GM11168 (cell line): ENCODE measurements at regions not wholly inside any gene's neighbourhood (a gene's known extent, or its start where the extent isn't known, plus 50 kb on each side); places are given as distances from the start of the nearest gene placed in this dataset.
"Not testable (repeated sequence)": the region's sequence is repeated elsewhere in the genome, so short reads cannot be mapped to it uniquely, and the experiment has no call there.

Source experiments
- in situ Hi-C: fragments of 300-500 bp; cut with MboI; formaldehyde crosslinking; loops from one replicate; pipeline ENCODE4 v1.12.0; 2022; ENCODE audit warnings: low sequenced_read_pairs; ENCODE audit not compliant: unreplicated experiment

DNA sequence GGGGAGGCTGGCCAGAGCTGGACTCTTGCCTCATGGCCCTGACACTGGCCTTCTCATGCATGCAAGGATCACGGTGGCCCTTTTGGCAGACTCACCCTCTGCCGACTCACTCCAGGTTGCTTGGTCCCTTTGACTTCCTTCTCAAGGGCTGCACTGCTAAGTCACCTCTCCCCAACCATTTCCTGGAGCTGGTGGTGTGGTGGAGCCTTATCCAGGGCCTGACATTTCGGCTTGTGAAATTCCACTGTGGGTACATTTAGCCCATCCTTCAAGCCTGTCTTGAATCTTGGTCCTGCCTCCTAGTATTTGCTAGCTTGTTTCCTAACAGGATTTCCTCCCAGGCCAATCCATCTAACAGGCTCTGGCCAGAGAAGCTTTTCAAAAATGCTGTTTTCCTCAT lies 52.6 kb upstream of the JUN start:
- in situ Hi-C loops, result no loop called here

DNA sequence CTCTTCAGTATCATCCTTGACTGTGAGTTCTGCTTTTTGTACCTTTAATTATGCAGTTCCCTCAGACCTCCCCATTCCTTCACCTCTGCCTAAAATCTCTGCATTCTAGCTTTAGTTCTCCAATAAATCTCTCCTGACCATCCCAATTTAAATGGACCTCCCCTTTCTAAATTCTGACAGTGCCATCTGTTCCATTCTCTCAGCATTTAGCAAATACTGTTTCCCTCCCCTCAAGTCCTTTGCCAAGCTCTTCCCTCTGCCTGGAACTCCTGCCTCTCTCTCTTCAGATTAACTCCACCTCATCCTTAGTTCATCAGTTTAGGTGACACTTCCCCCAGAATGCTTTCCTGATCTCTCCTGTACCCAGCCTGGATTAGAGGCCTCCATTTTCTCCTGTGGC lies 54.0 kb upstream of the JUN start:
- in situ Hi-C loops, result no loop called here

DNA sequence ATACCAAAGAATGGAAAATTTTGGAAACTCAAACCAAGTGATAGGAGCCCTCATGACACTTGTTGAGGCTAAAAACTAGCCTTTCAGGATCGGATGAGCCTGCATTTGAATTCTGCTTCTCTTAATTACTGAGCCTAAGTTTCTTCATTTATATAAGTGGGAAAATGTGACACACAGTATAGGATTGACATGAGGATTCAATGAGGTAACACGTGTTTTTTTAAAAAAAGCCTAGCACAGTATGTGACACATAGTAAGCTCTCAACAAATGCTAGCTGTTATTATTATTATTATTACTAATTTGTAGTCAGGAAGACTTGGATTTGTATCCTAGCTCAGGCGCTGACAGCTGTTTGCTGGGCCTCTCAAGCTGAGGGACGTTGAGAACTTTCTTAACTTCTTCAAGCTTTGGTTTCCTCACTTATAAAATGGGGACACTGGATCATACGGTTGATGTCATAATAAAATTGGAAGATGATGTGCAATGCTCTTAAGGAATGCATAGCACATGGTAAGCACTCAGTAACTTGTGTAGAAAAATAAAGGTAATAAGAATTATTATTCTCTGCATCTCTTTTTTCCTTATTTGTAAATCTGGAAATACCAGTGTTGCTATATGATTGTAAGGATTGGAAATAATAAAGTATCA lies 55.4 kb upstream of the JUN start:
- in situ Hi-C loops, result no loop called here

DNA sequence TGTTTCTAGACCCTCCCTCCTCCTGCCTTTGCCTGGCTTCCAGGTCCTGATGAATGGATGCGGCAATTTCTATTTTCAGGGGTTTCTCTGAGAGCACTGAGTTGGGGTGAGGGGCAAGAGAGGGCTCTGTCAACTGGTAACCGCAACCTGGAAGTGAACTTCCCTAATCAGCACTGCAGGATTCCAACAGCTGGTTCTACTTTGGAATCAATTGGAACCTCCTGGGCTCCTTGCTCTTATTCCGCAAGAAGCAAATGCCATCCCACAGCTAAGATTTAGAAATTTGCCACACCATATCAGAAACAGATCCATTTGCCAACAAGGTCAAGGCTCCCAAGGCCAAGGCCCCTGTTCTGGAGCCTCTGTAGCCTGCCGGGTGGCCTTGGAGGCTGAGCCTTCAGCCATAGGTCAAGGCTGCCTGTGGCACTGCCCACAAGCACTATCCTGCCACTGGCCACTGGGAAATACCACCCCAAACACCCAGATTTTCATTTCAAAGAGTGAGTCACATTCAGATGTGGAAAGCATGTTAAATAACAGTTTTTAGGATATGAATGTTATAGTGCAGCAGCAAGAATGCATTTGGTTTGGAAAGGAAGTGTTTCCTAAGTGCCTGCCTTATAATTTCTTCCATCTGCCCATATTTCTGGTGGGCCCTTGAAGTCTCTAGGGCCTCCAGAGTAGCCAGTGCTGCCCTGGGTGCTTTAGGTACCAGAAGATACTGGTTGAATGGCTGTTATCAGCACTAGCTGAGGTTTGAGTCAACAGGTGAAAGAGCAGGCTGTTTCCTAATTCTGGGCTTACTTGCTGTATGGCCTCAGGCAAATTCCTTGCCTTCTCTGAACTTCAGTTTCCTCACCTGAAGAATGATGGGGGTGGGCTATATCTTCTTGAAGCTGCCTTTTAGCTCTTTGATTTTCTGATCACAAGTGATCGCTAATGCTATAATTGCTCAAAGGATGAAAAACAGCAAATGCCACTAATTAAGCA lies 56.3 kb upstream of the JUN start:
- in situ Hi-C loops, result no loop called here

DNA sequence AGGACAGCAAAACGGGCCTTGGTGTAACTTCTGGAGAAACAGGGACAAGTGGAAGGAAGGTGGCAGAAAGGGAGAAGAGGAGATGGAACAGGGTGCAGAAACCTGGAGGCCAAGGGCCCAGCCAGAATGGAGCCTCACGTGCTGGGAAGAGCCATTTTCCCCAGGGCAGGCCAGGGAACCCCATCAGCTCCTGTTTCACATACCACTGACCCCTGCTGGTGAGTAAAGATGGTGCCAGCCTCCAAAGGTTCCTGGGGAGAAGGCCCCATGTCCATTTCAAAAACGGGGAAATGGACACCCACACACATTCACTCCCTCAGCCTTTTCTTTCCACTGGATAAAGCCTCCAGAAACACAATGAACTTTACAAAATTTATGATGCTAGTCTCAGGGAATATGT lies 57.6 kb upstream of the JUN start:
- in situ Hi-C loops, result no loop called here

DNA sequence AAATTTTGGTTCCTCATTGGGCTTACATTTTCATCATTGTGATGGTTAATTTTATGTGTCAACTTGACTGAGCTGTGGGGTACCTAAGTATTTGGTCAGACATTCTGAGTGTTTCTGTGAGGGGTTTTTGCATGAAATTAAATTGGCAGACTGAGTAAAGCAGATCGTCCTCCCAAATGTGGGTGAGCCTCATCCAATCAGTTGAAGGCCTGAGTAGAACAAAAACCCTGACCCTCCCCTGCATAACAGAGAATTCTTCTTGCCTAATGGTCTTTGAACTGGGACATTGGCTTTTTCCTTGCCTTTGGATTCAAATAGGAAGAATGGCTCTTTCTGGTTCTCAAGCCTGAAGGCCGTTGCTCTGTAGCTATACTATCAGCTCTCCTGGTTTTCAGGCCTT lies 59.1 kb upstream of the JUN start:
- in situ Hi-C loops, result no loop called here

DNA sequence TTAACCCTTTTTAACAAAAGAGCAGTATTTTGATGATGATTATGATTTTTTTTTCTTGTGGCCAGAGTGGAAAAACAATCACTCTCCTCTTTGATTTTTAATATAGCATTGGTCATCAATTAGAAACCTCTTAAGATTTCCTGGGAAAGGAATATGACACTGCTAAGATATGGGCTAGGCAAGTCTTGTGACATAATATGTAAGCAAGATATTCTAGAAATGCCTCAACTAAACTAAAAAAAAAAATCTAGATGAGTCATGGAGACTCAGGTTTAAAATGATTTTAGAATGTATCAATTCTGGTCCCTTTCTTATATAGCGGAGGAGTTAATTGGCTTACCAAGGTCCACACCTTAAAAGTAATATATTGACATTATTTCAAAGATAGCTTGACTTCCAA lies 60.3 kb upstream of the JUN start:
- in situ Hi-C loops, result no loop called here

DNA sequence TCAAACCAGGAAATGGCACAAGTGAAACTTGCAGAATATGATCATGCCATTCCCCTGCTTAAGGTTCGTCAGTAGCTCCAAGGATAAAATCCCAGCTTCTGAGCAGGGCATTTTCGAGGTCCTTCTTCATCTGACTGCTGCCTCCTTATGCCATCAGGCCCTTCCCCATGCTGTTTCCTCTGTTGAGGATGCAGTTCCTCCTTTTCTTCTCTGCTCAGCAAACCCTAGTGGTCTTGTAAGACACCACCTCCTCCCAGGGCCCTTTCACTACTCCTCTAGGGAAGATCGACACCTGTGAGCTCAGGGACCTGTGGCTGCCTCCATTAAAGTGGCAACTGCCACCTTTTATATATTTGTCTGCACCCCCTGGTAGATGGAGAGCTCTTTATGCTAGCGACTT lies 62.1 kb upstream of the JUN start:
- in situ Hi-C loops, result no loop called here

DNA sequence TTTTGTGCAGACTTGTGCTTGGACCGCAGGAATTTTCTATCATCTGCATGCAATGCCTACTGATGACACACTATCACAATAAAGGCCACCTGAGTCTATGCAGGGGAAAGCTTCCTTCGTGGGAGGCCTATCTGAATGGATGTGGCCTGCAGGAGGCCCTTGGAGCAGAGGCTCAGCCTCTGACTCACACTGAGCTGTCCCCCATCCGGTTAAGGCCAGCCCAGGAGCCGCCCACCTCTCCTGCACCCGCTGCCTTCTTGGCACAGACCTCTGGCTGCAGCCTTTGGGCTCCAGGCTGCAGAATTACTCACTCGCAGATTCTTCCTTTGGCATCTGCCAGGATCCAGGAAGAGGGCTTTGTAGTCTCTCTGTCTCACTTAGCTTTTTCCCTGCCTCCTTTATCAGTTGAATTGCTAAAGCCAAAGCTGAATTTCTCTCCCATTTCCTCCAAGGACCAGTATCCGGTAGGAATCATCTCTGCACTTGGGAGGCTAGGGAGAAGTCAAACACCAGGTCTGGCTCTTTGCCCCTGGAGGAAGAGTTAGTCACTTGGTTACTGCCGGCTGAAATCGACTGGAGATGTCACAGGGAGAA lies 65.1 kb upstream of the JUN start:
- in situ Hi-C loops, result no loop called here

DNA sequence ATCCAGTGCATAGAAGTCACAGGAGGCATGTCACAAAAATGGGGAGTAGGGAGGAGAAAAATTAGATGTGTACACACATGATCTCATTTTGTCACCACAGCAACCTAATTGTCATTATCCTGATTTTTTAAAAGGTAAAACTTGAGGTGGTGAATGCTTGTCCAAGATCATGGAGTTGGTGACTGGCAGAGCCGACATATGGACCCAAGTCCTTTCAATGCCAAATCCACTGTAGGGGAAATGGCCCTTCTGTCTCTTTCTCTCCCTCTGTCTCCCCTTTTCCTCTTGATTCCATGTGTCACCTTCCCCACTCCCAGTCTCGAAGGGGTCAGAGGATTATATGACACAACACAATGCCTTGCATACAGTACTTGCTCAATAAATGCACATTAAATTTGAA lies 65.7 kb upstream of the JUN start:
- in situ Hi-C loops, result no loop called here

DNA sequence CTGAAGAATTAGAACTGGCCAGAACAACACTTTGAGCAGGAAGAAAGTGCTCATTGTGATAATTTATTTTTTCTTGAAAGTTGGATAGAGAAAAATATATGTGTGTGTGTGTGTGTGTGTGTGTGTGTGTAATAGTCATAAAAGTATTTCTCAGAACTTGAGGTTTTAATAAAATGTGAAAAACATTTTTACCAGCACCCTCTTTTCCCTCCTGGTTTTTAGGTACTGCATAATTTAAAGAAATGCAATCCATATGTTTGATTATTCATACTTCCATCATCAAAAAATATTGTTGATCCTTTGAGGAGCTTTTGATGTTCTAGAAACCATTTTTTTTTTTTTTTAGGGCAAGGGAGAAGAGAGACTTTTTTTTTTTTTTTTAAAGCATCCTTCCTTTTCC lies 66.8 kb upstream of the JUN start:
- in situ Hi-C loops, result no loop called here

DNA sequence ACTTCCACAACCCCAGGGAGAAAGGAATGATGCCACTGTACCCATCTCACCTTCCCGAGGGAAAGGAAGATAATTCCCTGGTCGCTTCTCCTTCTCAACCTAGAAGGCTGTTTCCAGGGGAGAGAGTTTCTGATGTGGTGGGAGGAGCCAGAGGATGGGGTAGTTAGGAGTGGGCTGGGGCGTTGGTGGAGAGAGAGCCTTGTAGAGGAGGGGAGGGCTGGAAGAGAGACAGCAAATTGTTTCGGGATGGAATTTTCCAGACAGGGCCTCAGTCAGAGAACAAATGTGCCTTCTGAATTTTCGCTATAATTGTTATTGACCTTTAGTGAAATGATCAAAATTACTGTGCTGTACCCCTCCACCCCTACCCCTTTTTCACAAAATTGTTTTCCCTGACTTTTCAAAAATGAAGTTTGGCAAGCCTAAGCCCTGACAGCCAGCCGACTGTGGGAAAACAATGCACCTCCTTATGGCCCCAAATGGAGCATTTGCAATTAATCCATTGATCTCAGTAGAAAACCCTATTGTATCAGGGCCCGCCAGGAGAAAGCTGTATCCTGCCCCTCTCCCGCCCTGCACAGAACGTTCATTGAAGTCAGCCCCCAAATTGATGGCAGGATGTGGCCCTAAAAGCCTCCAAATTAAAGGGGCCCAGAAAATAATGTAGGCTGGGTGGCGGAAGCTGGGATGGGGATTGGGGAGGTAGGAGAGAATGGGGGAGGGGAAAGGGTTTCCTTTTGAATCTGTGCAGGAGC lies 69.1 kb upstream of the JUN start:
- in situ Hi-C loops, result no loop called here

DNA sequence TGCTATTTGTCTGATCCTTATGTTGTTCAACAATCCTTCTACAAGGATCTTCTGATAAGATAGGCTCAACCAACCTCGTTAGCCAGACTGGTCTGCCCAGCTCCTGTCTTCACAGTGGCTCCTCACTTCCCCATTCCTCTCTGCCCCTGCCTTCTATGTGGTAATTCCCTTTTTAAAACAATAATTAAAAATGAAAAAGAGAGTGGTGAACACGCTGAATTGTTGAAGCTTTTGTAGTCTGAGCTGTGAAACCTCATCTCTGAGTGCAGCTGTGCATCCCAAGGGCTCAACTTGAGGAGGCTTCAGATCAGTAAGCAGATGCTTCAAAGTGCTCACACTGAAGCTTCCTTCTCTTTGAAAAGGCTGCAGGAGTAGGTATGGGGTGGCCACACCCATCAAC lies 70.7 kb upstream of the JUN start:
- in situ Hi-C loops, result no loop called here

DNA sequence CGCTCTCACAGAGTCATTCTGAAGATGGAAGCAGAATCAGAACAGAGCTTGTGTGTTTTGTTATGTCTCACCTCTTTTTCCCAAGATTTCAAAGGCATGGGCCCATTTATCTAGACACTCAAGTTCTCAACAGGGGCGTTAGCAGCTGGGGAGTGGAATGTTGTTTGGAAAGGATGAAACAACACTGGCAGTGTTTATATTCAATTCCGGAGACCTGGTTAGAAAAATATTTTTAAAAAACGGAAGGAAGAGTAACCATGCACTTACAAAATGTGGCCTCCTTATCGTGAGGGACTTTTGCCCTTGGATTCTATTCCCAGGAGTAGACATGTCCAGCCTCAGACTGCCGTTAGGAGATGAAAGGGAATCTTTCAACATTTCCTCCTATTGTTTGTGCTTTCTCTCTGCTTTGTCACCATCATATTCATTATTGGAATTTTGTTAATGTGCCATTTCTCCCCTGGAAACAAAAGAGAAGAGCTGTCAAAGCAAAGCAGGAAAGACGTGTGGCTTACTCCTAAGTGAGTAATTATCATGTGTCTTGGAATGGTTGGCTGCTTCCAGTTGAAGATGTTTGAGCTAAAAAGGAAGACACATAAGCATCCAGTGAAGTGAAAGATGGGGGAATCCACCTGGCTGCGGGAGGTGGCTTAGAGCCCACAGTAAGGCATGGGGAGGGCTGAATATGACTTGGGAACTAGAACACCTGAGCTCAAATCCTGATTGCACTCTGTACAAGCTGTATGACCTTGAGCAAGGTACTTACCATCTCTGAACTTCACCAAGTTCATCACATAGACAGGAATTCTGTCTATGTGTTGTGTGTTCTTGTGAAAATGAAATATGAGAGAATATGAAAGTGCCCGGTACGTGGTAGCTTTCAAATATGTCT lies 71.7 kb upstream of the JUN start:
- in situ Hi-C loops, result no loop called here

DNA sequence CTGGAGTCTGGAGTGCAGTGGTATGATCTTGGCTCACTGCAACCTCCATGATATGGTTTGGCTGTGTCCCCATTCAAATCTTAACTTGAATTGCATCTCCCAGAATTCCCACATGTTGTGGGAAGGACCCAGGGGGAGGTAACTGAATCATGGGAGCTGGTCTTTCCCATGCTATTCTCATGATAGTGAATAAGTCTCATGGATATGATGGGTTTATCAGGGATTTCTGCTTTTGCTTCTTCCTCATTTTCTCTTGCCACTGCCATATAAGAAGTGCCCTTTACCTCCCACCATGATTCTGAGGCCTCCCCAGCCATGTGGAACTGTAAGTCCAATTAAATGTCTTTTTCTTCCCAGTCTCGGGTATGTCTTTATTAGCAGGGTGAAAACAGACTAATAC lies 72.4 kb upstream of the JUN start:
- in situ Hi-C loops, result not testable (repeated sequence)

DNA sequence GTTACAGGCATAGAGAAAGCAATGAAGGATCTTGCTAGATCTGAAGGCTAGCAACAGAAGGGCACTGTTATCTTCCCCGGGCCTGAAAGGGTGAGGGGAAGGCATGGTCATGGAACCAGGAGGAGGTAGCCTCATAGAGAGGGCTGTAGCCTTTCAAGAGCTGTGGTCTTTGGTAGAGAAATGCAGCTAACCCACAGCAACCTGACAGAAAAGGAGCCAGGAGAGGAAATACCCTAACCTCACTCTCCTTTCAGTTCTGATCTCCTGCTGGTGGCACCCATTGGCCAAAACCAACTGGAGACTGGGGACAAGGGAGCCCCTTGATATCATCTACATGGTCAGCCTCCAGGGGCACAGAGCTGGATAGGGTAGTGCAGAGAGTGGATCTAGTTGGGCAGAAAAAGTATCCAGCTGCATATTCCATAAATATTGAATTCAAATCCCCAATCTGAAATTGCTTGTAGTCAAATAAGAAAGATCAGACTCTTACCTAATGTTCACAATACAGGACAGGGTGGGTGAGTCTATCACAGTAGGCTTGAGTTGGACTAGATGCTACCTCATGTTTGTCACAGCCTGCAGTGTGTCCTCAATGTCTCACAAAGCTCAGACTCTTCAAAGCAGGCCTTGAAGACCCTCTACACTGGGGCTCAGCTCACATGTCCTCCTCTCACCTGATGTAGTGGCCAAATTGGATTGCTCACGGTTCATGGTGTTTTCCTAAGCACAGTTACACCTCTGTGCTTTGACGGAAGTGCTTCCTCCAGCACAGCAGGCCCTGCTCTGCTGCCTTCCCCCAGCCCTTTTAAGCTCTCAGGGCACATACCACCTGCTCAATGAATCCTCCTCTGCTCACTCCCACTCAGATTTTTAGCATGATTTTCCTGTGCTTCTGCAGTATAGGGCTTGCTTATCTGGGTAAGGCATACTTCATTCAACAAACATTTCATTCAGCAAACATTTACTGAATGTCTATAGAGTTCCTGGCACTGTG lies 74.1 kb upstream of the JUN start:
- in situ Hi-C loops, result no loop called here

DNA sequence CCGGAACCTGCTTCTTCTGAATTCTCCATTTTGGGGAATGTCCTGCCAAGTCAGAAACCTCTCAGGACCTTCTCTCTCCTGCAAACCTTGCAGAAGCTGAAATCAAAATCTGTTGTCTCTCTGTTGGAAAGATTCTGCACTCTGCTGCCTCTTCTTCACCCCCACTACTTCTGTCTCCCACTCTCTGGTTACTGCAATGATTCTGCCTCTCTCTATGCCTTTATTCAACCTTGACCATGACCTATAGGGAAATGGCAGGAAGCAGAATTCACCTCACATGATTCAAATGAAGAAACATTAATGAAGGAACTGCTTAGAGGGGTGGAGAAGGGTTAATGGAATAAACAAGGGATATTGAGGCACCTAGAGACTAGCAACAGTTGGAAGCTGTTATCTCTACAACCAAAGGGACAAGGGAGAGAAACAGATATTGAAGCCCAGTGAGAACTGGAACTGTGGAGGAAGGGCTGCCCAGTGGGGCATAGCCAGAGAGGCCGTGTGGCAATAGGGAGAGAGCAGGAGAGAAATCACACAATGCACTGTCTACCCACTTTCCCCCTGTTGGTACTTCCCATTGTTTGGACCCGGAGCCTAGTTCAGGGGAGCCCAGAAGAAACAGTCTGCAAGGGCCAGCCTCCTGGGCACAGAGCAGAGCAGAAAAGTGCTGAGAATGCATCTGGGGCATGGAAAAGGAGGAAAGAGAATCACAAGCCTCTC lies 76.1 kb upstream of the JUN start:
- in situ Hi-C loops, result no loop called here

DNA sequence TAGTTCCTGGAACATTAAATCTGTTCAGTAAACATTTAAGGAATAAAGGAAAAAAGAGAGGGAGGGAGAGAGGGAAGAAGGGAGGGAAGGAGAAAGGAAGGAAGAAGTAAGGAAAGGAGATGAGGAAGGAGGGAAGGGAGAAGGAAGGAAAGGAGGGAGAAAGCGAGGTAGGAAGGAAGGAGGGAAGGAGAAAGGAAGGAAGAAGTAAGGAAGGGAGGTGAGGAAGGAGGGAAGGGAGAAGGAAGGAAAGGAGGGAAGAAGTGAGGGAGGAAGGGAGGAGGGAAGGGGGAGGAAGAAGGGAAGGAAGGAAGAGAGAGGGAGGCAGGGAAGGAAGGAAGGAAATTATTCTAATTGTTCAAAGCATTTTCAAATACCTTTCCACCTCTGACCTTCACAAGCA lies 77.2 kb upstream of the JUN start:
- in situ Hi-C loops, result no loop called here
